ENCODE measurements at regions not wholly inside any gene's neighbourhood (a gene's known extent, or its start where the extent isn't known, plus 50 kb on each side); places are given as distances from the start of the nearest gene placed in this dataset.

DNA sequence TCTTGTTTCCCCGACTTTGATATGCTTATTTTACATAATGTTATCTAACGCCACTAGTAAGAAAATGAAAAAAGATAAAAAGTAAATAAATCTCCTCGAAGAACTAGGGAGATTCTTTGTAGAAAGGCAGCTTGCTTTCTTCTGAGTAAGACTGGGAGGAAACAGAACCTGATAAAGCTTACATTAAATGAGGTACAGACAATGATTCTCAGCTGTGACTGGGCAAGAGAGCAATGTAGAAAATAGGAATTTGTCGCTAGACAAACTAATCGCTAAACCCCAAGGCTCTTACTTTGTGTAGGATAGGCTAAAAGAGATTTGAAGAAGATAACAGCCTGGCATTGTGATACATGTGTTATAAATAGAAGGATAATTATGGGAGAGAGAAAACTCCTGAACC lies 919.0 kb upstream of the ALCAM start:
- FAIRE-seq, result no peak
- Histone ChIP-seq H4K20me1 (replicated peaks in 1 of 2; ENCODE audit: control insufficient read depth in 1 of 2, insufficient read depth in 2 of 2, low read length in 2 of 2) (no peaks in the 10 kb centered on the region), H3K56ac (replicated peaks; ENCODE audit: insufficient read length, low read depth, low read length) (no peak overlapping the region), H4K91ac (replicated peaks; ENCODE audit: insufficient read length, low read length) (no peak overlapping the region), H3K23me2 (ENCODE audit: low read depth, low read length) (no peaks in the 10 kb centered on the region), H4K5ac (ENCODE audit: insufficient read length, low read depth, low read length) (no peak overlapping the region), H3K4me1 (replicated peaks in 1 of 4; ENCODE audit: control insufficient read depth in 3 of 4, insufficient read depth in 4 of 4, low read length in 3 of 4) (no peaks in the 10 kb centered on the region), H3K79me1 (ENCODE audit: low read depth, low read length) (no peaks in the 10 kb centered on the region), H3K18ac (ENCODE audit: extremely low read depth, low read length) (no peak overlapping the region), H3K4me3 (ENCODE audit: extremely low read depth in 1 of 4, insufficient read depth in 2 of 4, low read depth in 3 of 4, low read length in 4 of 4) (no peak overlapping the region), H3K79me2 (ENCODE audit: control insufficient read depth in 1 of 2, insufficient read depth in 2 of 2, low read length in 2 of 2) (no peaks in the 10 kb centered on the region), H4K8ac (ENCODE audit: extremely low read depth, insufficient read depth, low read length) (no peak overlapping the region), H3K27ac (ENCODE audit: low read depth, low read length) (no peak overlapping the region), H3K9me3 (ENCODE audit: insufficient read depth in 2 of 2, low read depth in 1 of 2, low read length in 1 of 2) (peaks cover 0 to 3% of the 10 kb centered on the region in 2 experiments; a peak in 1 of 4 replicates), H3K36me3 (ENCODE audit: control insufficient read depth in 2 of 4, insufficient read depth in 4 of 4, low read length in 3 of 4) (no peaks in the 10 kb centered on the region; a peak in 1 of 8 replicates), H2AFZ (ENCODE audit: low read length) (no peak overlapping the region), H3K23ac (ENCODE audit: insufficient read length) (no peak overlapping the region), H3K14ac (ENCODE audit: insufficient read length) (no peak overlapping the region), H2BK5ac (ENCODE audit: low read depth, low read length) (no peak overlapping the region), H3K27me3 (replicated peaks in 1 of 4; ENCODE audit: control insufficient read depth in 3 of 4, extremely low read depth in 1 of 4, insufficient read depth in 3 of 4, low read length in 3 of 4) (no peaks in the 10 kb centered on the region), H3K4me2 (ENCODE audit: insufficient read depth in 1 of 2, low read depth in 2 of 2, low read length in 2 of 2) (no peak overlapping the region), H3K4ac (replicated peaks; ENCODE audit: insufficient read length, low read depth, low read length) (no peak overlapping the region), H3K9ac (replicated peaks in 1 of 4; ENCODE audit: extremely low read depth in 1 of 4, low read depth in 3 of 4, low read length in 3 of 4) (no peak overlapping the region), H2BK20ac (ENCODE audit: low read length) (no peak overlapping the region), H2BK12ac (ENCODE audit: low read depth, low read length) (no peak overlapping the region), H2BK120ac (replicated peaks; ENCODE audit: low read depth, low read length) (no peak overlapping the region), H2BK15ac (ENCODE audit: low read length) (no peak overlapping the region), H2AK5ac (ENCODE audit: low read depth, low read length) (no peak overlapping the region)
- WGBS, 2 experiments (ENCODE audit: extremely low coverage in 1 of 2, insufficient coverage in 1 of 2, insufficient read length in 1 of 2, insufficient replicate concordance in 2 of 2, low coverage in 1 of 2, low lambda C conversion rate in 2 of 2, missing lambda C conversion rate in 1 of 2), result 91% methylated on average over 5 of the region's 5 CpGs; no CpG with 5 or more reads in 1 of the 2 experiments
- POLR2A ChIA-PET (ENCODE audit: partially characterized antibody), result no interaction called here
- CTCF ChIA-PET (ENCODE audit: partially characterized antibody), result no interaction called here
- TF ChIP-seq TAF1 (IDR thresholded peaks at IDR 0.05; ENCODE audit: low read depth, low read length) (no peak), TBP (IDR thresholded peaks at IDR 0.05; ENCODE audit: low read depth, low read length) (no peak), POU5F1 (IDR thresholded peaks at IDR 0.05; ENCODE audit: low read depth, low read length) (no peak), CEBPB (IDR thresholded peaks at IDR 0.05; ENCODE audit: low read depth, low read length) (no peak), CTCF (IDR thresholded peaks at IDR 0.05; ENCODE audit: control extremely low read depth in 1 of 3, insufficient read depth in 1 of 3, low read depth in 1 of 3, low read length in 3 of 3) (no peak)
- TF ChIP-seq, protein P1, sequence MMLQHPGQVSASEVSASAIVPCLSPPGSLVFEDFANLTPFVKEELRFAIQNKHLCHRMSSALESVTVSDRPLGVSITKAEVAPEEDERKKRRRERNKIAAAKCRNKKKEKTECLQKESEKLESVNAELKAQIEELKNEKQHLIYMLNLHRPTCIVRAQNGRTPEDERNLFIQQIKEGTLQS (IDR thresholded peaks at IDR 0.05; ENCODE audit: insufficient read depth, low read depth, low read length), result no peak
- DNase-seq (ENCODE audit: low read depth in 1 of 2, low spot score in 2 of 2), result no peak
